ENCODE measurements at regions not wholly inside any gene's neighbourhood (a gene's known extent, or its start where the extent isn't known, plus 50 kb on each side); places are given as distances from the start of the nearest gene placed in this dataset.

DNA sequence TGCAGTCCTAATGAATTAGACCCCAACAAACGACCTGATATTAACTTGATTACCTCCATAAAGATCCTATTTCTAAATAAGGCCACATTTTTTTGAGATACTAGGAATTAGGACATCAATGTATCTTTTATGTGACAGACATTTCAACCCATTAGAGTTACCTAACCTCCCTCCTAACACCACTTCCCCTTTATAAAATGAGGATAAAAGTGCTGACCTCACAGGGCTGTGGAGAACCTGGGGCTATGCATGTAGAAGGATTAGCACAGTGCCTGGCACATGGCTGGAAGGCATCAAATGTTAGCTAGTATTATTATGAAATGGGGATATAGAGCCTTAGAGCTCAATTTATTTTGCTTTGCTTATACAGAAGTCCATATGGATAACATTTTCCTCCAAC is 53.5 kb upstream of the LRRN1 start:
- no peak for FAIRE-seq

DNA sequence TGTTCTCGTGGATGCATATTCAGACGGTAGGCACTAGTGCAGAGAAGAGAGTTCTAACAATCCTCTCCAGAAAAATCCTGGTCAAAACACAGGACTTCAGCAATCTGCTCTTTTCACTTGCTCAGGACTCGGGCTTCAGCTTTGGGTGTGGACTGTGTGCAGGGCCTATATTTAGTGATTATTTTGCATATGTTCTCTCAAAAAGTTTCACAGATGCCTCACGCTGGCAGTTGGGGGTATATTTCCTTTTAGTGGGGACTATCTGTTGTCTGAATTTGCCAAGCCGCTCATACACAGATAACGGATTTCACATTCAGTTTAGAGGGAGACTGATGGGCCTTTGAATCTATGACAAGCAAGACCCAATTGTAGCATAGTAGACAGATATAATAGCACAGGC is 54.4 kb upstream of the LRRN1 start:
- no peak for FAIRE-seq

DNA sequence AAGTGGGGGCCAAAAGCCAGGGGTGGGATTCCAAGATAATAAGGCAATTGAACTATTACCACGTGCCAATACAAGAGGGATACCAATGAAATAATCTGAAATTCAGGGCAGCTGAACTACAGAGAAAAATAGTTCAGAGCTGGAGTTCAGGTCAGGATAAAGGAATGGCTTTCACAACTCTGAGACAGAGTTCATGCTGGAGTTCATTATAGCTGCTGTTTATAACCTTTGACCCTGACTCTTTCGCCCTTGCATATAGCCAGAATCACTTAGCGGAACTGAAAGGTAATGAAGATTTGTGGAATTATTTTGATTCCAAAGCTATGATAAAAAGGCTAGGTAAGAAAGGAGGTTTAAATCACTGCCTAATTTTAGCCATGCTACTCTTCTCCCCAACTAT is 55.5 kb upstream of the LRRN1 start:
- FAIRE-seq = no peak

GRCh38 chr3:3740061-3740460 is 59.2 kb upstream of the LRRN1 start:
- FAIRE-seq = no peak

DNA sequence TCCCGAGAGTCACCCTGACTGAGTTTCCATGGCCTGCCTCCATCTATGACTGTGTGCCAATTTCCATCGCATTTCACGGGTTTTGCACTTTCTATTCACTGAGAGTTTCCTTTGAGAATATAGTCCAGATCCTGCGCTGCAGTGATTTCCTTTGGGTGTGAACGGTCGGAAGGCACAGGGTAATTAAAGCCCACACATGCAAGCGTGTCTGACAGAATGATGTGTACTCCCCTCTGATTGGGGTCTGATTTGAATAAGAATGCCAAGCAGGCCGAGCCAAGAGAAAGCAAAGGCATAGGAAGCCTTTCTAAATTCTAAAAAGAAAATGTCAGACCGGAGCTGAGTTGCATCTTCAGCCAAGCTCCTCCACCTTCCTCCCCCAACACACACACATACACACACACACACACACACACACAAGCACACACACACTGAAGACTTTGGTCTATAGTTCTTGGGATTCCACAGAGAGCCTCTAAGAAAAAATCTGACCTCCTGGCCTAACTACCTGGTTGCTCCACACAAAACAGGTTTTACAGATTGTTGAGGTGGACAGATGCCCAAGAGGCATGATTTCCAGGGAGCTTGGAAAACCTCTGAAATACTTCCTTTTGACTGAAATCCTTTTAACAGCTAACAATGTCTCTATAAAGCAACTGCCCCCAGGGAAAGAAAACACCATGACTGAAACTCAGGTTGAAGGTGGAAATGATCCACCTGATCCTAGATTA is 59.7 kb upstream of the LRRN1 start:
- no peak for FAIRE-seq

GRCh38 chr3:3737531-3737930 is 61.7 kb upstream of the LRRN1 start:
- FAIRE-seq = no peak

DNA sequence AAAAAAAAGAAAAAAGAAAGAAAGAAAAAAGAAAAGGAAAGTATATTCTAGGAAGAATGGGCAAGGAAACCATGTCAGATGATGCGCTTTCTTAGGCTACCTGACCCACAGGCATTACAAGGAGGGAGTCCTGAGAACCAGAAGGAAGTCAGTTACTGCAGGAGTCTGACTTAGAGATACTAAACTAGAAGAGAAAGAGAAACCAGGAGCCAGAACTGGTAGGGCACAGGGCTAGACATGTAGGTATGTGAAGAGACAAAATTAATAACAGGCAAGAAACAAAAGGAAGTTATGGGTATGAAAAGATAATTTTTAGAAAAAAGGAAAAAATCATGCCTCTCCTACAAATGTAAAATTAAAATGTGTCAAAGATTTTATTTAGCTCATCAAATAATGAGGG is 63.3 kb upstream of the LRRN1 start:
- no peak for FAIRE-seq

GRCh38 chr3:3734881-3735280 is 64.3 kb upstream of the LRRN1 start:
- FAIRE-seq = no peak

DNA sequence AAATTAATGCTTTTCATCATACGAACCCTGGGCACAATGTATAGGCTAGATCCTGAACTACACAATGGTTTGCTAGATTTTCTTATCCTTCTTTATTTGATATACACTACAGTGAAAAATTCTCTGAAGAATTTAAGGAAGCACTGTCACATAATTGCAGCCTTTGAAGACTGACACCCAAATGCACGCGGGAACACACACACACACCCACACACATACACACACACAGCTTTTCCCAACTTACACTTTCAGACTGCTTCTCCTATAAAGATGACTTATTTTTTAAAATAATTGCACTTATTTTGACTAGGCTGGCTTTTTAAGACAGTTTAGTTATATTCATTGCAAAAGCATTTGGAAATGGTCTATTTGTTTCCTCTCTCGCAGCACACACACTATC is 70.0 kb upstream of the LRRN1 start:
- FAIRE-seq = no peak

DNA sequence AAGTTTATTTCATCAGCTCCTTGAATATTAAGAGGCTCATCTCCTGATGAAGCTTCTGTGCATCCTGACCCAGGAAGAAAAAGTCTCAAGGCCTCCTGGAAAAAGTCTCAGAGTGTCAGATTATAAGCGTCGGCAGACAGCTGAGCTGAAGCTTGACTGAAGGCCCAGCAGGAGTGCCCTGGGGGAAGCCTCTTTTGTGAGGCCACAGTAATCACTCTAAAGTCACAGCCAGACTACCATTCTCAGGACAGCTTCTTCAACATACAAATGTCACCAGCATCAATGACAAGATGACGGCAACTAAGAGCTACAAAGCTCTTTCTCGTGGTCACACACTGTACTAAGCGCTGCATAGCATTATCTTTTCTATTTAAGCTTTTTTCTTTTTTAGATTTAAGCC is 72.7 kb upstream of the LRRN1 start:
- FAIRE-seq = no peak

DNA sequence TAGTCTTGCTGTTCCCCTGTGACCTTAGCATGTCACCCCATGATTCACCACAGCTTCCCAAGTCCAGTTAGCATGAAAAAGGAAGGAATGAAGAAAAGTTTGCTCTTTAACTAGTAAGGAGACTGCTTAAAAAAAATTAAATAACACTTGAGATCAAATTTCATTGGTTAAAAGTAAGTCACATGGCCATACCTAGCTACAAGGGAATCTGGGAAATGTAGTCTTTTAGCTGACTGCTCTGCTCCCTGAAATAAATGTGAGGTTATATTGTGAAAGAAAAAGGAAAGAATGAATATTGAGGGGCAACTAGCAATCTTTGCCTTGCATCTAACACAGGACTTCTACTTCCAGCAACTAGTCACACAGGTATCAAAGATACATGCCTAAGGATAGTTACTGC is 84.7 kb upstream of the LRRN1 start:
- no peak for FAIRE-seq

- no peak for FAIRE-seq
These were observed 86.3 kb upstream of the LRRN1 start for GRCh38 chr3:3712971-3713370.

GRCh38 chr3:3708769-3709115 is 90.5 kb upstream of the LRRN1 start:
- FAIRE-seq = no peak

DNA sequence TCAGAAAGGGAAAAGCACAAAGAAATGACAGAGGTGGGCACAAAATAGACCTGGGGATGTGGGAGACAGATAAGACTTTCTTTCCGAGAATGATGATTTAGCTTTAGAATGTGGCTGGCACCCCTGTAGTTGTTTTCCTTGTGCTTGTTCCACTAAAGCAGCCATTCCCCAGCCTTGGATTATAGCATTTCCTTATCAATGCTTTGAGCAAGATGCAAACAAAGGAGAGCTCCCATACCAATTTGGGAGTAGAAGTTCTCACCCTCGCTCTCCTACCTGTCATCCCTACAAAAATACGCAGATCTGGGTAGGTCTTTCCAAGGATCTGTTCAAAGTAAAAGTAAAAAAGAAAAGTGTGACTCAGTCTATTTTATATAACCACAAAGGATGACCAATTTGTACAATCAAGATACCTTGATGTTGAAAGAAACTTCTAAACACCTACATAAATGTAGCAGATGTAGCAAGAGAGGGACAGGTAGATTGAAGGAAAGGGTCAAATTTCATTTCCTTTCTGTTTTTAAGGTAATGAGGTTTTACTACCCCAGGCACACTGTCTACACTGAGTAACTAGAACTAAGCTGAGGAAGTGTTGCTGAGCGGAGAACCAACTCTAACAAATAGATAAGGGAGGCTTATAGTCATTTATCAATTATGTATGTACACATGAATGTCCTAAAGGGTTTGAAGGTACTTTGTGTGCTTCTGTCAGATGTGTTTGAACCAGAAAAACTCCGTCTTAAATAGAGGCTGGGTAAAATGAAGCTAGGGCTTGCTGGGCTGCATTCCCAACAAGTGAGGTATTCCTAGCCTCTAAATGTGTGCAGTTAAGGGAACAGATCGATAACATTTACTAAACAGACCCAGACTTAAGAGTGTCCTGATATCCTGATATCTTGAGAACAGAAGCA is 91.1 kb upstream of the LRRN1 start:
- no peak for FAIRE-seq

DNA sequence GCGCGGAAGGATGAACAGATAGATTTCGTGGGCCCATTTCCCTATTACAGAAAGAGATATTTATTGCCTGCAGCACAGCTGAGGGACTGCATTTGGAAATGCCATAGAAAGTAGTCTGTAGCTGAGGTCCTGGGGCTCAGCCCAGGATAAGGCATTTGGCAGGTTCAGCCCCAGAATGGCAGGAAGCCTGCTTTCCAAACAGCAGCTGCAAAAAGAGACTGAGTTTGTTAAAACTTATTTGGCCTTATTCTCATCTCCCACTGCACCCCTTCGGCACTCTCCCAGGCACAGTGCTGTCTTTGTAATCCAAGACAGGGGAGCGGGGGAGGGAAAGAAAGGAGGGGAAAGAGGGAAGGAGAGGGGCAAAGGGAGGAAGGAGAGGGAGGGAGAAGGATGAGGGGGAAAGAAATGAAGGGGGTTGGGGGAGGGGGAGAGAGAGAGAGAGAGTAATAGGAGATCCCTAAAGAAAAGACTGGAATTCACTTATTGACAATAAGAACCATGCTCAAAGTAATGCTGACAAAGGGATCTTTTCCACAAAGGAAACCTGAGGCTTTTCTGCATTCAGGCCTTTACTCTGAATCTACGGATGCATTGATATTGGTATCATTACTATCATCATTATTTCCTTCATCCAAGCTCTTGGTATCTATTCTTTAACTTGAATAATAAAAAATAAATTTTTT is 94.0 kb upstream of the LRRN1 start:
- FAIRE-seq = no peak

GRCh38 chr3:3701949-3702348 is 97.3 kb upstream of the LRRN1 start:
- FAIRE-seq = no peak

- no peak for FAIRE-seq
These were observed 99.2 kb upstream of the LRRN1 start for GRCh38 chr3:3699816-3700633.

- FAIRE-seq = no peak
These were observed 99.8 kb upstream of the LRRN1 start for GRCh38 chr3:3699407-3699806.

GRCh38 chr3:3696345-3696744 is 102.9 kb upstream of the LRRN1 start:
- FAIRE-seq = no peak

GRCh38 chr3:3693593-3693992 is 105.6 kb upstream of the LRRN1 start:
- no peak for FAIRE-seq

DNA sequence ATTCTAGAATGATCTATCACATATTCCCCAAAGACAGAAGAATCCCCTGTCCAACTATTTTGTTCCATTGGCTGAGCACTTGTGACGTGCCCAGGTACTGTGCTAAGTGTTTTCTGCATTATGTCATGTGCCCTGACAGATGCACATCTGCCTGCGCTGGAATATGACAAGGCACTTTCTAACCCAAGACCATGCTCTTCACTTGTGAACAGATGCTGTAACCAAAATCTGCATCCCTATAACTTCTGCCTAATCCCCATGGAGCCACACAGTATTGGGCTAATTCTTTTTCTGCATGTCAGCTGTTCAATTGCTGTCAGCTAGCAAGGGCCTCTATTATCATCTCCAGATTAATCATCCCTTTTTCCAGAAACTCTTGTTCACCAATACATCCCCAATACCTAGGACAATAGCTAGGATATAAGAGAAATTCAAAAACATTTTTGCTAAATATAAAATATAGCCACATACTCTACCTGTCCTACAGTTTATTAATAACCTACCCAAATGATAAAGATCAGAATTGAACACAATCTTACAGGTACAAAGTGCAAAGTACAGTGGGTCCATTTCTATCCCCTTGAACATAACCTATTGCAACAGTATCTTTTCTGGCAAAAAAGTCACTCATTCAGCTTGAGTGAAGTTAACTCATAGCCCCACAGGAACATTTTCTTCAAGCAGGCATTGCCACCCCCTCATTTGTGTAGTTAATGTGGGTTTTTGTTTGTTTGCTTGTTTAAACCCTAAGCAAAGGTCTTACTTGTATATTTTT is 109.4 kb upstream of the LRRN1 start:
- no peak for FAIRE-seq

Data from TTC549 (cell line).